ENCODE measurements at regions not wholly inside any gene's neighbourhood (a gene's known extent, or its start where the extent isn't known, plus 50 kb on each side); places are given as distances from the start of the nearest gene placed in this dataset.

DNA sequence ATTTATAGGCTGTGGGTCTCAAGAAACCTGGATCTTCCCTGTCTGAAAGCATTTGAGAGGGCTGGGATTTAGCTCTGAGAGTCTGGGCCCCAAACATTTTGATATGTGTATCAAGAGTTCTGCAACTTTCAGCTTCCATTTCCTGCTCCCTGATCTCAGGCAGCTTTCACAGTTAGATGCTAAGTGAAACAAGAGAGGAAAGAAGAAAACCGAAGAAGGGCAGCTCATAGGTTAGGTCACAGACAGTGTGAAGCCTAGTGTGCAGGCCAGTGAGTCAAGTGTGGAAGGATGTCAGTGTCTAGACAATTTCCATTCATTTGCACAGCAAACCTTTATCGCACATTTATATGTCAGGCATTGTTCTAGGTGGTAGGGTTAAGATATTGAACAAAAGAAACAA, 173.6 kb upstream of the PROK2 start:
- no peak overlapping the region for H3K4me3 ChIP-seq (ENCODE audit: control insufficient read depth, low read depth, low read length)
- DNase-seq (ENCODE audit: low read depth), result no peak
- TF ChIP-seq, protein P1, sequence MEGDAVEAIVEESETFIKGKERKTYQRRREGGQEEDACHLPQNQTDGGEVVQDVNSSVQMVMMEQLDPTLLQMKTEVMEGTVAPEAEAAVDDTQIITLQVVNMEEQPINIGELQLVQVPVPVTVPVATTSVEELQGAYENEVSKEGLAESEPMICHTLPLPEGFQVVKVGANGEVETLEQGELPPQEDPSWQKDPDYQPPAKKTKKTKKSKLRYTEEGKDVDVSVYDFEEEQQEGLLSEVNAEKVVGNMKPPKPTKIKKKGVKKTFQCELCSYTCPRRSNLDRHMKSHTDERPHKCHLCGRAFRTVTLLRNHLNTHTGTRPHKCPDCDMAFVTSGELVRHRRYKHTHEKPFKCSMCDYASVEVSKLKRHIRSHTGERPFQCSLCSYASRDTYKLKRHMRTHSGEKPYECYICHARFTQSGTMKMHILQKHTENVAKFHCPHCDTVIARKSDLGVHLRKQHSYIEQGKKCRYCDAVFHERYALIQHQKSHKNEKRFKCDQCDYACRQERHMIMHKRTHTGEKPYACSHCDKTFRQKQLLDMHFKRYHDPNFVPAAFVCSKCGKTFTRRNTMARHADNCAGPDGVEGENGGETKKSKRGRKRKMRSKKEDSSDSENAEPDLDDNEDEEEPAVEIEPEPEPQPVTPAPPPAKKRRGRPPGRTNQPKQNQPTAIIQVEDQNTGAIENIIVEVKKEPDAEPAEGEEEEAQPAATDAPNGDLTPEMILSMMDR (IDR thresholded peaks at IDR 0.05; ENCODE audit: control insufficient read depth, insufficient read depth, low read depth, low read length, missing control alignments), result no peak

DNA sequence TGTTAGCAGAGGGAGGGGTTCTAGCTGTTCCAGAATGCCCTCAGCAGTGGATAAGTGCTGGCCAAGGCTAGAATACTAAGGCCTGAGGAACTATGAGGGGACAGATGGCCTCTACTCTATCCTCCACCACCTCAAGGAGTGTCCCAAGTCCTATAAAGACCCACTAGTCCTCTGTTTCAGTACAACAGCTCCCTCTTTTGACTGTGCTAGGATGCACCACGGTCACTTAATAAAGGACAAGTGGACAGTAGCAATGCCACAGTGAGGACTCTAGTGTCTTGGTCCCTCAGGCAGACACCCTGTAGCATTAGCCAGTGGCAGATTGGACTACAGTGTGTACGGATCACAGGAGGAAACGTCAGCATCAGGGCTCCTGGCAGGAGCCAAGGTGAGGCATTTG, 171.8 kb upstream of the PROK2 start:
- H3K4me3 ChIP-seq (ENCODE audit: control insufficient read depth, low read depth, low read length), result no peak overlapping the region
- no peak for DNase-seq (ENCODE audit: low read depth)
- TF ChIP-seq, protein P1 (IDR thresholded peaks at IDR 0.05; ENCODE audit: control insufficient read depth, insufficient read depth, low read depth, low read length, missing control alignments), result no peak

DNA sequence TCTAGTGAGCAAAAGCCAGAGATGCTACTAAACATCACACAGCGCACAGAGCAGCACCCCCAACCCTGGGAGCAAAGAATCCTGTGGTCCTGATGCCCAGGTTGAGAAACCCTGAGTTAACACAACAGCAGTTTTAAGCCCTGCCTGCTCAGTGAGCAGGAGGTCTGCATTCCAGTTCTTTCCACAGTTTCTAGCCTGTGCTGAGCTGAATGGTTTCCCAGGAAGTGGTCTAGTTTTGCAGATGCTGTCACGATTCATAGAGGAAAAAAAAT, 171.1 kb upstream of the PROK2 start:
- TF ChIP-seq, protein P1 (IDR thresholded peaks at IDR 0.05; ENCODE audit: control insufficient read depth, insufficient read depth, low read depth, low read length, missing control alignments), result no peak
- no peak overlapping the region for H3K4me3 ChIP-seq (ENCODE audit: control insufficient read depth, low read depth, low read length)
- no peak for DNase-seq (ENCODE audit: low read depth)

DNA sequence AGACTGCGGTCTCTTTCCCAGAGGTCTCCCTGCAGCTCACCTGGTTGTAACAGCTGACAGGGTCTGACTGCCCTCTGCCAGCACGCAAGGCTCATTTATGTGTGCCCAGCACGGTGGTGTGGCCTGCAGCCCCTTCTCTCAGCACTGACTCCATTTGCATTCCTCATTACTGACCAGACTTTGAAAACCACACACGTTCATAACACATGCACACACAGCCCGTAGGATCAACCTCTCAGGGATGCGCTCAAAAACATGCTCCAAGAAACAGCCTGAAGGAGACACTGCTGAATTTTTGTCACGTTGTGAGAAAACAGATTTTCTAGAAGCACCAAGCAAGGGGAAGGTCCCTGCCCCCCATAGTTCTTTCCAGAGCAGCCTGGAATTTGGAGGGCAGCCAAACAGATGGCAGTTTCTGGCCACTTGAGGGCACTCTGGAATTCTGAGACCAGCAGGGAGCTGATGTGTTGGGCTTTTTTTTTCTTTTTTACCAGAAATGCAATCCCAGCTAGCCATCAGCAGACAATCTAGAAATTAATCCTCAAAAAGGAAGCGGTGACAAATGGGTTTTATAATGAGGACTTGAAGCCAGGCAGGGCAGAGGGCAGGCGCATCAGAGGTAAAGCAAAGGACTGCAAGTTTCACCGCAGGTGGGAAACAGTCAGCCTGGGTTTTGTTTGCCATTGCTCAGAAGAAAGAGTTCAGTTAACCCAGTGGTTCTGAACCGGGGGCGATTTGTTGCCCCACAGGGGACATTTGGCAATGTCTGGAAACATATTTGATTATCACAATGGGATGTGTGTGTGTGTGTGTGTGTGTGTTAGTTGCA, 170.5 kb upstream of the PROK2 start:
- TF ChIP-seq, protein P1 (IDR thresholded peaks at IDR 0.05; ENCODE audit: control insufficient read depth, insufficient read depth, low read depth, low read length, missing control alignments), result peak; percentile 87
- DNase-seq (ENCODE audit: low read depth), result peak; percentile 48
- H3K4me3 ChIP-seq (ENCODE audit: control insufficient read depth, low read depth, low read length), result no peak overlapping the region

DNA sequence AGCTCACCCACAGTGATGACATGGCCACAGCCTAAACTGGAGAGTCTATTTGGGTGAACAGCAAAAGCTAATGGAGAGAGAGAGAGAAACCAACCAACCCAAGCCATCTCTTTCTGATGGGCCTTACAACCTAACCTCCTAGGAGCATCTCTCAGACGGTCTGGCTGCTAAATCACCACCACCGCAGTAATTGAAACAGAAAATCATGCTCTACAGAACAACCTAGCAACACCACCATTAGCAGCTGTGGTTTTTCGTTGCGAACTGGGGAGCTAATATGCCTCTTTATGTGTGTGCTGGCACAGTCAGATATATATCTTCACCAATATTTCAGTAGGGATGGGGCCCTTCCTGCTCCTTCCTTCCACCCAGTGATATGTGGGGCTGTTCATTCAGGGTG, 166.9 kb upstream of the PROK2 start:
- no peak for DNase-seq (ENCODE audit: low read depth)
- TF ChIP-seq, protein P1 (IDR thresholded peaks at IDR 0.05; ENCODE audit: control insufficient read depth, insufficient read depth, low read depth, low read length, missing control alignments), result no peak
- no peak overlapping the region for H3K4me3 ChIP-seq (ENCODE audit: control insufficient read depth, low read depth, low read length)

DNA sequence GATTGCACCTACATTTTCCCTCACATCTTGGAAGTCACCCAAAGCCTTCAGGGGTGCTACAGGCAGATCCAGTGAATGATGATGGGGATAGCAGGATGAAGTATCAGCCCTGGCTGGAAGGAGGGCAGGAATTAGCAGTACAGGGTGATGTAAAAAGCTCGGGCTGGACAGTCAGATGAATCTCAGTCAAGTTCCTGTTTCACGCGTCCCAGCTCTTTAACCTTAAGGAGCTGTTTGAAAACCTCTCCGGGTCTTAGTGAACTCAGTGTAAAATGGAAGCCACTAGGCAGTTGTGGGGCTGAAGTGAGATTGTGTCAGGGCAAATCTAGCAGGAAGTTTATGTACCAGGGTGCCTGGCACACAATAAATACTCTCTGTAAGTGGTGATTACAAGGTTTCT, 166.4 kb upstream of the PROK2 start:
- TF ChIP-seq, protein P1 (IDR thresholded peaks at IDR 0.05; ENCODE audit: control insufficient read depth, insufficient read depth, low read depth, low read length, missing control alignments), result no peak
- no peak overlapping the region for H3K4me3 ChIP-seq (ENCODE audit: control insufficient read depth, low read depth, low read length)
- no peak for DNase-seq (ENCODE audit: low read depth)

Measured in AG09309 (cell line).